LNCAP (cell line): ENCODE measurements at regions not wholly inside any gene's neighbourhood (a gene's known extent, or its start where the extent isn't known, plus 50 kb on each side); places are given as distances from the start of the nearest gene placed in this dataset.

Experiments
- TF ChIP-seq, protein P1 (sequence below): fragments of 450-650 bp; IDR thresholded peaks from 2 replicates; pipeline ENCODE4 v1.5.1; 2017; ENCODE audit warnings: mild to moderate bottlenecking

DNA sequence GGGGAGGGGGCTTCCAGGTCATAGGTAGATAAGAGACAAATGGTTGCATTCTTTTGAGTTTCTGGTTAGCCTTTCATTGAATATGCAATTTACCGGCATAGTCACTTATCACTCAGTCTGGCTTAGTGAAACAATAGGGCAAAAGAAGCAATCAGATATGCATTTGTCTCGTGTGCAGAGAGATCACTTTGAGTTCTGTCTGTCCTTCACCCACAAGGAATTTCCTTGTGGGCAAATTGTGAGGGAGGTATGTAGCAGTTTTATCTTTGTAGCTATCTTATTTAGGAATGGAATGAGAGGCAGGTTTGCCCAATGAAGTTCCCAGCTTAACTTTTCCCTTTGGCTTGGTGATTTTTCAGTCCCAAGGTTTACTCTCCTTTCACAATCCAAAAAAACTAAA is 116.1 kb downstream of the TUSC1 start:
- TF ChIP-seq, protein P1, sequence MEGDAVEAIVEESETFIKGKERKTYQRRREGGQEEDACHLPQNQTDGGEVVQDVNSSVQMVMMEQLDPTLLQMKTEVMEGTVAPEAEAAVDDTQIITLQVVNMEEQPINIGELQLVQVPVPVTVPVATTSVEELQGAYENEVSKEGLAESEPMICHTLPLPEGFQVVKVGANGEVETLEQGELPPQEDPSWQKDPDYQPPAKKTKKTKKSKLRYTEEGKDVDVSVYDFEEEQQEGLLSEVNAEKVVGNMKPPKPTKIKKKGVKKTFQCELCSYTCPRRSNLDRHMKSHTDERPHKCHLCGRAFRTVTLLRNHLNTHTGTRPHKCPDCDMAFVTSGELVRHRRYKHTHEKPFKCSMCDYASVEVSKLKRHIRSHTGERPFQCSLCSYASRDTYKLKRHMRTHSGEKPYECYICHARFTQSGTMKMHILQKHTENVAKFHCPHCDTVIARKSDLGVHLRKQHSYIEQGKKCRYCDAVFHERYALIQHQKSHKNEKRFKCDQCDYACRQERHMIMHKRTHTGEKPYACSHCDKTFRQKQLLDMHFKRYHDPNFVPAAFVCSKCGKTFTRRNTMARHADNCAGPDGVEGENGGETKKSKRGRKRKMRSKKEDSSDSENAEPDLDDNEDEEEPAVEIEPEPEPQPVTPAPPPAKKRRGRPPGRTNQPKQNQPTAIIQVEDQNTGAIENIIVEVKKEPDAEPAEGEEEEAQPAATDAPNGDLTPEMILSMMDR, result no peak

DNA sequence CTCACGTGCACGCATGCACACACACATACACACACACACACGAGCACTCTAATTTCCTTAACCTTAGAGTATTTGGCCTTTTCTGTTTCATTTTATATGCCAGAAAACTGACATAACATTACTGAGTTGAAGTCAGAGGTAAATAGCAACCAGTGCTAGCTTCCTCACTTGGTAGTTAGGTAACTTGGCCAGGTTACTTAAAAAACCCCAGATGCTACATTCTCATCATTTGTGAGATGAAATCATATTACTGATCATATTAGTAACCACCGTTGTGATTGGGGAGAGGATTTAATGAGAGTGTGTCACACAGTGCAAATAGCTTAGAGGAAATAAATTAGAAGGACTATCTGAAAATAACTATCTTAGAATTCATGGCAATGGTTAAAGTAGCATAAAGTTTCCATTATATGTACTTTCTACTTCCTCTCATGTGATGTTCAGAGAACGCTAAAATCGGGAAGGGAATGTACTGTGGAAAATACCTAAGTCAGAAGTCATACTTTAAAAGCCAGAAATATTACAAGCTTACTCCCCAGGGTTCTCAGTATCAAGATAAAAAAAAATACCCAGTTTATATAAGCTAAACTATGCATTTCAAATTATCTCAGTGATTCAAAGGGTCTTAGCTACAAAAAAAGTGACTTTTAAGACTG is 120.5 kb downstream of the TUSC1 start:
- TF ChIP-seq, protein P1, result no peak

DNA sequence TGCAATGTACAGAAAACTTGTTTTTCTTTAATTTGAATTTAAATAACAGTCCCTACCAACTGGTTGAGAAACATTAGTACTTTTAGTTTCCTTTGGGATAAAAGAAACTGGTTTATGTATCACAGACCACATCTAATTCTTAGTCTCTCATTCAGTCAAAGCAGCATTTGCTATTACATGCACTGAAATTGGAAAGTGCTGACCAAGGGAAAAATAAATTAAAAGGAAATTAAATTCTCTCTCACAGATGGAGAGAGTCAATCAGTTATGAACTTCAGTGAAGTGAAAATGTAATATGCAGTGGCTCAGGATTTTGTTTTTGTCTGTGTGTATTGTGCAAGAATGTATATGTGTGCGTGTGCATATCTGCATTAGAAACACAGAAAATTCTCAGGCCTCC is 121.7 kb downstream of the TUSC1 start:
- TF ChIP-seq, protein P1, result no peak

DNA sequence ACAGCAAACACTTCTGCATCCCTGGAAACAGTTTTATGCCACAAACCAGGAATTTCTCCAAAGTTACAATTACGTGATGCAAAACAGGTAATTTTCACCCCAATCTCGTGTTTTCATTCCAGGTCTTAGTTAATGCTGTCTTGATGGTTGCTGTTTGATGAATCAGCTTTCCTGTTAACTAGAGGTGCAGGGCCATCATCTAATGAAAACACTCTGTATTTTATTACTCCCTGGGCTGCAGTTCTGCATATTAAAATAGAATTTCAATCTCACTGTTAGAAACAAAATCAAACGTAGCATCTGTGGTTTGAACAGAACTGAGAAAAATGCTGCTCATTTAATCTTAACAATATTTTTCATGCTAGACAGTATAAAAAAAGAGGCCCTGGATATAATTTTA is 129.4 kb downstream of the TUSC1 start:
- TF ChIP-seq, protein P1, result no peak

DNA sequence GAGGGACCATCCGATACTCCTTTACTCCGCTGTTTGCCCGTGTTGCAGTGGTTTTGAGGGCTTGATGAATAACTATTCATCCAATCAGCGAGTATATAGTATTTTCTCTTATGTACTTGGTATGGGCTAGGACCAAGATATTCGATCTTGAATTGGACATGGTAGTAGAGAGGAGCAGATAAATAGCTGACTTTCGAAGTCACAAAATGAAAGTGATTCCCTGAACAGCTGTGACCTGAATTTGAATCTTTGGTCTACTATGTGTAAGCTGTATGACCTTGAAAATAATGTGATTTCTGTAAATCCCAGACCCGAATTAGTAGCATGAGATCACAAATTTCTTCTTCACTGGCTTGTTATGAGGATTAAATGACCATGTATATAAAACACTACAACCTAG is 134.4 kb downstream of the TUSC1 start:
- TF ChIP-seq, protein P1, result no peak

DNA sequence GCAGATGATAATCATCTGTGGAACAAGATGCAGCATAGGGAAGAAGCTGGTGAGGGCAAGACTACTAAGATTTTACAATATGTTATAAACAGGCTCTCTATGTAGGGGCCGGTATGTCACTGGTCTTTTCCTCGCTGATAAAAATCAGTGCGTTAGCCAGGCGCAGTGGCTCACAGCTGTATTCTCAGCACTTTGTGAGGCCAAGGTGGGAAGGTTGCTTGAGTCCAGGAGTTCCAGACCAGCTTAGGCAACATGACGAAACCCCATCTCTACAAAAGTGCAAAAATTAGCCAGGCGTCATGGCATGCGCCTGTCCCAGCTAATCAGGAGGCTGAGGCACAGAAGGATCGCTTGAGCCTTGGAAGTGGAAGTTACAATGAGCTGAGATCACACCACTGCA is 135.9 kb downstream of the TUSC1 start:
- TF ChIP-seq, protein P1, result no peak

DNA sequence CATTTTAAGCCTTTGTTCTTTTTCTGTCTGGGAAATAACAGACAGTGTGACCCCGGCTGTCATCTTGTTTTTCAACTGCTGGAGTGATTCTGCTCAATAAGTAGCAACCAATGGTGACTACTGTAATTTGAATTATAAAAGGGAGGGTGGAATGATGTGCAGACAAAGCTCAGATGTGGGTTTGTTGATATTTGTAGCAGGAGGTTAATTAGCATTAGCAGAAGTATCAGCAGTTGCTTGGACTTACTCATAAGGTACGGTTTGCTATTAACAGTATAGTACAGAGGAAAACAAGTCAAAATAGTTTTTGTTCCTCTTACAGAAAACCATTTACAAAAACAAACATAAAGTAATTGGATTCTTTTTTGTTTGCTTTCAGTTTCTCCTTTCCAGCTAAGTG is 140.4 kb downstream of the TUSC1 start:
- TF ChIP-seq, protein P1, result no peak

DNA sequence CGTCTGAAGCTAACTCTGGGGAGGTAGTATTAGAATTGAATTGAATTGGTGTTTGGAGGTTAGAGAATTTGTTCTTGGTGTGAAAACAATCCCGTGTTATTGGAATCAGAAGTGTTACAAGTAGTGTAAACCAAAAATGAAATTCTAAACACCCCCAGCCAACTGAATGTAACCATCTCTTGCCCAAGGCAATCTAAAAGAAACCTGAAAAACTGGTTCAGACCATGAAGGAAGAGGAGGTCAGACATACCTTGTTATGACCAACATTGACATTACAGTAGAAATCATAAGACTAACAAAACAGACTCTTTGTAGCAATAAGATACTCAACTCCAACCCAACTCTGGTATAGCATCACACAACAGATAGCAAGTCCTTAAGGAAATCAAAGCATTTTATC is 159.0 kb downstream of the TUSC1 start:
- TF ChIP-seq, protein P1, result no peak
